Adrenal gland (tissue), 9 donors: ENCODE measurements at regions not wholly inside any gene's neighbourhood (a gene's known extent, or its start where the extent isn't known, plus 50 kb on each side); places are given as distances from the start of the nearest gene placed in this dataset.

Source experiments
- DNase-seq, 7 donors: peaks; one replicate each; pipeline ENCODE4 v3.0.0-alpha.2; 2019 to 2020
- H3K27ac ChIP-seq, 5 donors: fragments of 200-600 bp; sonication (generic) in 4 of 5; 1 replicate in 3 of 5; 2 replicates in 2 of 5; pipeline versions ENCODE4 v1.5.1 to v1.8.0; 2016 to 2020; ENCODE audit warnings: mild to moderate bottlenecking in 1 of 5
- H3K27me3 ChIP-seq: fragments of 200-600 bp; 2 replicates; pipeline ENCODE4 v1.8.0; 2021
- H3K36me3 ChIP-seq, 2 donors: fragments of 200-600 bp; replicated peaks in 1 of 2; 1 replicate in 1 of 2; 2 replicates in 1 of 2; pipeline versions ENCODE4 v1.5.1 to v1.8.0; 2018 to 2022
- H3K4me1 ChIP-seq, 2 donors: fragments of 200-600 bp; replicated peaks in 1 of 2; 1 replicate in 1 of 2; 2 replicates in 1 of 2; pipeline versions ENCODE4 v1.5.1 to v1.8.0; 2018 to 2021
- H3K4me3 ChIP-seq, 4 donors: fragments of 200-600 bp; sonication (generic) in 3 of 4; one replicate each; pipeline ENCODE4 v1.5.1; 2016 to 2018
- H3K9me3 ChIP-seq, 3 donors: fragments of 200-600 bp; sonication (generic) in 1 of 3; replicated peaks in 1 of 3; 1 replicate in 2 of 3; 2 replicates in 1 of 3; pipeline versions ENCODE4 v1.5.1 to v1.8.0; 2016 to 2021
- CTCF ChIP-seq, 6 experiments: fragments of 450-650 bp in 4 of 6; fragments of 200-600 bp in 2 of 6; sonication (generic) in 1 of 6; IDR thresholded peaks; 1 replicate in 5 of 6; 2 replicates in 1 of 6; pipeline versions ENCODE4 v1.5.1 to v1.8.0; 2016 to 2021; ENCODE audit warnings: antibody characterized with exemption in 6 of 6, mild to moderate bottlenecking in 2 of 6, moderate library complexity in 1 of 6
- POLR2A ChIP-seq, 2 donors: fragments of 450-650 bp; IDR thresholded peaks; one replicate each; pipeline ENCODE4 v1.6.1; 2017; ENCODE audit warnings: antibody characterized with exemption in 2 of 2, mild to moderate bottlenecking in 2 of 2, moderate library complexity in 1 of 2
- WGBS, 4 donors: extraction: QIAGEN DNeasy Blood & Tissue Kit in 2 of 4; methylation state at CpG; one replicate each; pipeline versions ENCODE4 v1.1.5 to v1.1.7; 2013 to 2017; 5-methylcytosine and 5-hydroxymethylcytosine counted together
- intact Hi-C, 2 donors: fragments of 100-400 bp; cut with DNase I; formaldehyde crosslinking; loops; one replicate each; pipeline versions ENCODE4 v1.14.1 to v1.15.0; 2022 to 2023
- donor health status: healthy with polysubstance abuse.
- donor health status: Bipolar disorder and iron deficiency.
- donor health status: DM: yes; HTN: yes; CAD: no.
- donor health status: DM: no; HTN: no; CAD: no.
- donor health status: DM: no; HTN: no; CAD: no.

GRCh38 chr7:132733860-132734259, 157.6 kb upstream of the PLXNA4 start:
- 78 to 94% (median 88%) methylated on average over 9 of the region's 9 CpGs for WGBS, 4 donors
- Histone ChIP-seq H3K27me3 (peaks cover 4% of the 10 kb centered on the region), H3K4me1 (no peaks in the 10 kb centered on the region), H3K9me3 (no peaks in the 10 kb centered on the region), H3K4me3 (no peak overlapping the region), H3K36me3 (no peaks in the 10 kb centered on the region), H3K27ac (no peak overlapping the region)
- intact Hi-C loops, result no loop called here
- TF ChIP-seq POLR2A (IDR thresholded peaks at IDR 0.05) (no peak), CTCF (IDR thresholded peaks at IDR 0.05) (no peak)
- DNase-seq, result no peak

GRCh38 chr7:132732321-132732865, 156.1 kb upstream of the PLXNA4 start:
- TF ChIP-seq POLR2A (IDR thresholded peaks at IDR 0.05) (no peak), CTCF (IDR thresholded peaks at IDR 0.05) (no peak)
- H3K4me1 ChIP-seq, result no peaks in the 10 kb centered on the region
- 48 to 71% (median 62%) methylated on average over 8 of the region's 8 CpGs for WGBS, 4 donors
- peaks cover 2% of the 10 kb centered on the region for H3K27me3 ChIP-seq
- H3K4me3 ChIP-seq, result no peak overlapping the region
- DNase-seq, result no peak
- H3K27ac ChIP-seq, result no peak overlapping the region
- H3K9me3 ChIP-seq, result no peaks in the 10 kb centered on the region
- intact Hi-C loops, result no loop called here
- H3K36me3 ChIP-seq, result no peaks in the 10 kb centered on the region

GRCh38 chr7:132730105-132730504, 153.8 kb upstream of the PLXNA4 start:
- WGBS, 4 donors, result 89 to 96% (median 95%) methylated on average over 4 of the region's 4 CpGs
- Histone ChIP-seq H3K4me1 (no peaks in the 10 kb centered on the region), H3K36me3 (no peaks in the 10 kb centered on the region), H3K27me3 (no peaks in the 10 kb centered on the region), H3K27ac (no peak overlapping the region), H3K4me3 (no peak overlapping the region), H3K9me3 (no peaks in the 10 kb centered on the region)
- no peak for DNase-seq
- intact Hi-C loops, result no loop called here
- TF ChIP-seq POLR2A (IDR thresholded peaks at IDR 0.05) (no peak), CTCF (IDR thresholded peaks at IDR 0.05) (no peak)

GRCh38 chr7:132723506-132724081, 147.3 kb upstream of the PLXNA4 start:
- Histone ChIP-seq H3K4me1 (no peaks in the 10 kb centered on the region), H3K27me3 (no peaks in the 10 kb centered on the region), H3K27ac (no peak overlapping the region), H3K36me3 (no peaks in the 10 kb centered on the region), H3K4me3 (no peak overlapping the region), H3K9me3 (no peaks in the 10 kb centered on the region)
- no peak for TF ChIP-seq CTCF (IDR thresholded peaks at IDR 0.05)
- TF ChIP-seq POLR2A (IDR thresholded peaks at IDR 0.05), result no peak
- 62 to 70% (median 68%) methylated on average over 4 of the region's 4 CpGs for WGBS, 4 donors
- intact Hi-C loops, result no loop called here
- DNase-seq, result no peak
